GM23248 (cell line): ENCODE measurements at regions not wholly inside any gene's neighbourhood (a gene's known extent, or its start where the extent isn't known, plus 50 kb on each side); places are given as distances from the start of the nearest gene placed in this dataset.

Experiments
- DNase-seq: peaks from one replicate; pipeline ENCODE4 v3.0.0-alpha.2; 2015
- H2AFZ ChIP-seq: fragments of 200-600 bp; sonication (generic); 2 replicates; pipeline ENCODE4 v1.6.1; 2016; ENCODE audit warnings: antibody characterized with exemption
- H3F3A ChIP-seq: fragments of 200-600 bp; sonication (generic); 2 replicates; pipeline ENCODE4 v1.6.1; 2016; ENCODE audit warnings: mild to moderate bottlenecking, antibody characterized with exemption, mixed run types; ENCODE audit not compliant: insufficient read depth
- H3K27ac ChIP-seq: fragments of 200-600 bp; sonication (generic); 2 replicates; pipeline ENCODE4 v1.5.1; 2016; ENCODE audit warnings: mild to moderate bottlenecking
- H3K27me3 ChIP-seq: fragments of 200-600 bp; sonication (generic); replicated peaks from 2 replicates; pipeline ENCODE4 v1.6.1; 2016; ENCODE audit warnings: mild to moderate bottlenecking; ENCODE audit not compliant: insufficient read depth
- H3K36me3 ChIP-seq: fragments of 200-600 bp; sonication (generic); 2 replicates; pipeline ENCODE4 v1.6.1; 2016; ENCODE audit warnings: low read depth, mild to moderate bottlenecking
- H3K4me1 ChIP-seq: fragments of 200-600 bp; sonication (generic); 2 replicates; pipeline ENCODE4 v1.6.1; 2016; ENCODE audit warnings: mild to moderate bottlenecking; ENCODE audit not compliant: insufficient read depth
- H3K4me2 ChIP-seq: fragments of 200-600 bp; sonication (generic); one replicate; pipeline ENCODE4 v1.6.1; 2016; ENCODE audit warnings: mild to moderate bottlenecking; ENCODE audit not compliant: unreplicated experiment
- H3K4me3 ChIP-seq: fragments of 200-600 bp; sonication (generic); 2 replicates; pipeline ENCODE4 v1.5.1; 2016; ENCODE audit warnings: mild to moderate bottlenecking
- H3K79me2 ChIP-seq: fragments of 200-600 bp; sonication (generic); 2 replicates; pipeline ENCODE4 v1.6.1; 2016; ENCODE audit warnings: mild to moderate bottlenecking; ENCODE audit not compliant: insufficient read depth
- H3K9ac ChIP-seq: fragments of 200-600 bp; sonication (generic); 2 replicates; pipeline ENCODE4 v1.6.1; 2016; ENCODE audit warnings: mild to moderate bottlenecking
- H3K9me2 ChIP-seq: fragments of 200-600 bp; sonication (generic); 2 replicates; pipeline ENCODE4 v1.6.1; 2016; ENCODE audit warnings: mixed run types, mild to moderate bottlenecking, moderate library complexity; ENCODE audit not compliant: insufficient read depth
- H3K9me3 ChIP-seq: fragments of 200-600 bp; sonication (generic); one replicate; pipeline ENCODE4 v1.6.1; 2017; ENCODE audit warnings: low read depth
- H4K20me1 ChIP-seq: fragments of 200-600 bp; sonication (generic); 2 replicates; pipeline ENCODE4 v1.6.0; 2016; ENCODE audit not compliant: insufficient read depth
- EZH2 ChIP-seq: fragments of 200-600 bp; sonication (generic); IDR thresholded peaks from 2 replicates; pipeline ENCODE4 v1.6.1; 2018; ENCODE audit warnings: antibody characterized with exemption, mild to moderate bottlenecking; ENCODE audit not compliant: insufficient read depth, poor library complexity, severe bottlenecking
- EZH2phosphoT487 ChIP-seq: fragments of 200-600 bp; sonication (generic); IDR thresholded peaks from 2 replicates; pipeline ENCODE4 v1.6.1; 2018; ENCODE audit warnings: antibody characterized with exemption, moderate library complexity, mild to moderate bottlenecking, low read depth; ENCODE audit not compliant: insufficient read depth
- WGBS, 2 experiments: methylation state at CpG; one replicate each; pipeline ENCODE4 v1.1.6; 2015 to 2017; ENCODE audit warnings: low lambda C conversion rate in 2 of 2, low coverage in 1 of 2; ENCODE audit errors: missing lambda C conversion rate in 2 of 2; 5-methylcytosine and 5-hydroxymethylcytosine counted together
- in situ Hi-C: fragments of 300-500 bp; cut with MboI; formaldehyde crosslinking; loops from 2 replicates; pipeline ENCODE4 v1.15.0; 2020

GRCh38 chr2:194723446-194723845 lies 933.6 kb upstream of the SLC39A10 start:
- no peaks in the 10 kb centered on the region for H3K79me2 ChIP-seq
- H3K4me2 ChIP-seq = no peak overlapping the region
- 10 to 19% methylated on average over 2 of the region's 2 CpGs for WGBS, 2 experiments
- TF ChIP-seq EZH2phosphoT487 = no peak
- TF ChIP-seq EZH2 = no peak
- no peaks in the 10 kb centered on the region for H3K9me2 ChIP-seq
- H3K27ac ChIP-seq = no peak overlapping the region
- no peak overlapping the region for H3K4me3 ChIP-seq
- no peaks in the 10 kb centered on the region for H3F3A ChIP-seq
- in situ Hi-C loops = no loop called here
- no peak overlapping the region for H2AFZ ChIP-seq
- H3K36me3 ChIP-seq = no peaks in the 10 kb centered on the region
- H3K9ac ChIP-seq = no peak overlapping the region
- no peak for DNase-seq
- H3K9me3 ChIP-seq = peaks cover 5% of the 10 kb centered on the region
- no peaks in the 10 kb centered on the region for H4K20me1 ChIP-seq
- H3K27me3 ChIP-seq = no peaks in the 10 kb centered on the region
- no peaks in the 10 kb centered on the region for H3K4me1 ChIP-seq

- in situ Hi-C loops = no loop called here
- Histone ChIP-seq H3K9ac (no peak overlapping the region), H3K4me2 (no peak overlapping the region), H4K20me1 (no peaks in the 10 kb centered on the region), H3K79me2 (no peaks in the 10 kb centered on the region), H3K4me3 (no peak overlapping the region), H3K27me3 (no peaks in the 10 kb centered on the region), H2AFZ (no peak overlapping the region), H3K36me3 (no peaks in the 10 kb centered on the region), H3K4me1 (no peaks in the 10 kb centered on the region), H3K27ac (no peak overlapping the region), H3F3A (no peaks in the 10 kb centered on the region), H3K9me2 (no peaks in the 10 kb centered on the region), H3K9me3 (peaks cover 5% of the 10 kb centered on the region)
- WGBS, 2 experiments = 17 to 24% methylated on average over 3 of the region's 3 CpGs
- TF ChIP-seq EZH2 = no peak
- no peak for TF ChIP-seq EZH2phosphoT487
- no peak for DNase-seq
Observed at GRCh38 chr2:194721227-194721626, 935.8 kb upstream of the SLC39A10 start.

GRCh38 chr2:194720462-194720861 lies 936.6 kb upstream of the SLC39A10 start:
- no peaks in the 10 kb centered on the region for H3K27me3 ChIP-seq
- H2AFZ ChIP-seq = no peak overlapping the region
- H3K9me3 ChIP-seq = peaks cover 5% of the 10 kb centered on the region
- no peaks in the 10 kb centered on the region for H3F3A ChIP-seq
- H3K4me3 ChIP-seq = no peak overlapping the region
- no peak overlapping the region for H3K9ac ChIP-seq
- no peaks in the 10 kb centered on the region for H3K4me1 ChIP-seq
- 18 to 23% methylated on average over 2 of the region's 2 CpGs for WGBS, 2 experiments
- no peaks in the 10 kb centered on the region for H4K20me1 ChIP-seq
- no peaks in the 10 kb centered on the region for H3K9me2 ChIP-seq
- no peak for DNase-seq
- no peak overlapping the region for H3K27ac ChIP-seq
- TF ChIP-seq EZH2 (no peak), EZH2phosphoT487 (no peak)
- no peaks in the 10 kb centered on the region for H3K36me3 ChIP-seq
- H3K79me2 ChIP-seq = no peaks in the 10 kb centered on the region
- in situ Hi-C loops = no loop called here
- no peak overlapping the region for H3K4me2 ChIP-seq

- no peaks in the 10 kb centered on the region for H3F3A ChIP-seq
- WGBS, 2 experiments = 10 to 11% methylated on average over 1 of the region's 1 CpG
- no peak overlapping the region for H3K4me3 ChIP-seq
- no peaks in the 10 kb centered on the region for H4K20me1 ChIP-seq
- DNase-seq = no peak
- H3K9me3 ChIP-seq = peaks cover 5% of the 10 kb centered on the region
- H2AFZ ChIP-seq = no peak overlapping the region
- in situ Hi-C loops = no loop called here
- H3K9ac ChIP-seq = no peak overlapping the region
- TF ChIP-seq EZH2phosphoT487 (no peak), EZH2 (no peak)
- H3K79me2 ChIP-seq = no peaks in the 10 kb centered on the region
- H3K4me1 ChIP-seq = no peaks in the 10 kb centered on the region
- no peak overlapping the region for H3K27ac ChIP-seq
- no peaks in the 10 kb centered on the region for H3K27me3 ChIP-seq
- H3K36me3 ChIP-seq = no peaks in the 10 kb centered on the region
- H3K4me2 ChIP-seq = no peak overlapping the region
- H3K9me2 ChIP-seq = no peaks in the 10 kb centered on the region
Observed at GRCh38 chr2:194718881-194719280, 938.1 kb upstream of the SLC39A10 start.

GRCh38 chr2:194714541-194714940 lies 942.5 kb upstream of the SLC39A10 start:
- Histone ChIP-seq H3K36me3 (no peaks in the 10 kb centered on the region), H4K20me1 (no peaks in the 10 kb centered on the region), H3K4me2 (no peak overlapping the region), H3K4me3 (no peak overlapping the region), H2AFZ (no peak overlapping the region), H3K9ac (no peak overlapping the region), H3F3A (no peaks in the 10 kb centered on the region), H3K79me2 (no peaks in the 10 kb centered on the region), H3K27ac (no peak overlapping the region), H3K27me3 (no peaks in the 10 kb centered on the region), H3K4me1 (no peaks in the 10 kb centered on the region), H3K9me2 (no peaks in the 10 kb centered on the region), H3K9me3 (no peaks in the 10 kb centered on the region)
- WGBS, 2 experiments = 45 to 64% methylated on average over 1 of the region's 1 CpG
- in situ Hi-C loops = no loop called here
- no peak for DNase-seq
- TF ChIP-seq EZH2phosphoT487 = no peak
- no peak for TF ChIP-seq EZH2
